ENCODE measurements at regions not wholly inside any gene's neighbourhood (a gene's known extent, or its start where the extent isn't known, plus 50 kb on each side); places are given as distances from the start of the nearest gene placed in this dataset.

DNA sequence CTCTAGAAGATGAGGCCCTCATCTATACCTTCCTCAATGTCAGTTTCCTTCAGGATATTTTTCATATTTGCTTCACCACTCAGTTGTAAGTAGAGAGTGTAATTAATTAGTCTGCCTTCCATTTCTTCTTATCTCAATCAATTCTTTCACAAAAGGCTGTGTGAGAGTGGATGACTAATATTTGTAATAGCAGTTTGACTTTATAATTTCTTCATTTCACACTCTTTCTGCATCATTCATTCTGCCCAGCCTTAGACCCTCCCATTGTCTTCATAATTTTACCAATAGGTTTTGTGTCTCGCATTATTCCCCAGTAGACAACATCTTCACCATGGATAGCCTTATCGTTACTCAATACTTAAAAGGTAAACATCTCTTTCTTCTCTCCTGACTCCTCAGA, 1239.3 kb upstream of the MAP3K7 start:
- Mint-ChIP-seq H3K4me1 (ENCODE audit: unreplicated experiment) (peaks cover 10% of the 10 kb centered on the region), H3K27ac (ENCODE audit: unreplicated experiment) (no peak overlapping the region), H3K9me3 (ENCODE audit: unreplicated experiment) (no peaks in the 10 kb centered on the region), H3K4me3 (ENCODE audit: unreplicated experiment) (no peak overlapping the region), H3K36me3 (ENCODE audit: unreplicated experiment) (no peaks in the 10 kb centered on the region), H3K27me3 (ENCODE audit: unreplicated experiment) (no peaks in the 10 kb centered on the region)
- TF ChIP-seq, protein P1, sequence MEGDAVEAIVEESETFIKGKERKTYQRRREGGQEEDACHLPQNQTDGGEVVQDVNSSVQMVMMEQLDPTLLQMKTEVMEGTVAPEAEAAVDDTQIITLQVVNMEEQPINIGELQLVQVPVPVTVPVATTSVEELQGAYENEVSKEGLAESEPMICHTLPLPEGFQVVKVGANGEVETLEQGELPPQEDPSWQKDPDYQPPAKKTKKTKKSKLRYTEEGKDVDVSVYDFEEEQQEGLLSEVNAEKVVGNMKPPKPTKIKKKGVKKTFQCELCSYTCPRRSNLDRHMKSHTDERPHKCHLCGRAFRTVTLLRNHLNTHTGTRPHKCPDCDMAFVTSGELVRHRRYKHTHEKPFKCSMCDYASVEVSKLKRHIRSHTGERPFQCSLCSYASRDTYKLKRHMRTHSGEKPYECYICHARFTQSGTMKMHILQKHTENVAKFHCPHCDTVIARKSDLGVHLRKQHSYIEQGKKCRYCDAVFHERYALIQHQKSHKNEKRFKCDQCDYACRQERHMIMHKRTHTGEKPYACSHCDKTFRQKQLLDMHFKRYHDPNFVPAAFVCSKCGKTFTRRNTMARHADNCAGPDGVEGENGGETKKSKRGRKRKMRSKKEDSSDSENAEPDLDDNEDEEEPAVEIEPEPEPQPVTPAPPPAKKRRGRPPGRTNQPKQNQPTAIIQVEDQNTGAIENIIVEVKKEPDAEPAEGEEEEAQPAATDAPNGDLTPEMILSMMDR (IDR thresholded peaks at IDR 0.05): no peak
- DNase-seq (ENCODE audit: extremely low spot score, unreplicated experiment): no peak

DNA sequence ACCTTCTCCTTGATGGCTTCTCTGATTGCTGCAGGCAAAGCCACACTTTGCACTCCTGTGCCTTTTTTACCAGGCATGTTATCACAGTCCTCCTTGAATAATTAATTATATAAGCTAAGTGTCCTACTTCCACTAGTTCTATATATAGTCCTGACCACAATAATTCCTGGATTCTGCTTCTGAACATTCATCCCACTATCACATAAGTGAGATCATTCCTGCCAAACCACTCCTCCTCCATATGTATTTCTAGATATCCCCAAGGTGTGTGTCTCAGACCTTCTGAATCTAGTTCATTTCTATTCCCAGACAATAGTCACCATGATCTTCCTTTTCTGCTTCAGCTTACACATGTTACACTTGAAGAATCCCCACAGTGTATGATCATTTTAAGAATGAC, 1237.5 kb upstream of the MAP3K7 start:
- H3K27me3 Mint-ChIP-seq (ENCODE audit: unreplicated experiment): no peaks in the 10 kb centered on the region
- H3K27ac Mint-ChIP-seq (ENCODE audit: unreplicated experiment): no peak overlapping the region
- no peak for DNase-seq (ENCODE audit: extremely low spot score, unreplicated experiment)
- H3K4me1 Mint-ChIP-seq (ENCODE audit: unreplicated experiment): peaks cover 10% of the 10 kb centered on the region
- H3K36me3 Mint-ChIP-seq (ENCODE audit: unreplicated experiment): no peaks in the 10 kb centered on the region
- TF ChIP-seq, protein P1 (IDR thresholded peaks at IDR 0.05): no peak
- H3K4me3 Mint-ChIP-seq (ENCODE audit: unreplicated experiment): no peak overlapping the region
- no peaks in the 10 kb centered on the region for H3K9me3 Mint-ChIP-seq (ENCODE audit: unreplicated experiment)

DNA sequence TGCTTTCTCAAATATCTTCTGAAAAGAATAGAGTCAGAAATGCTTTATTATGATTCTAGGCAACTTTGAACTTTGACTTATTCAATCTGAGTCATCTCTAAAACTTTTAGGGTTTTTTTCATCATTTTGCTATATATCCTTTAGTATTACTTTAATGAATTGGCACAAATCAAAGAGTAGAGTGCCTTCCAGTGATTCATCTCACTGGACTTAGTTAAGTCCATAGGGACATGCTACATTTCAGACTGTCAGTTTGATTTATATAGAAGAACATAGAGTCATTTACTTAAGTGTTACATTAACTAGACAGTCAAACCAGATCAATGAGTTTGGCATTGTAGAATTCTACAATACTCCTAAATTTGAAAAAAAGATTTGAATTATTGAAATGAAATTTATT, 1235.7 kb upstream of the MAP3K7 start:
- TF ChIP-seq, protein P1 (IDR thresholded peaks at IDR 0.05): no peak
- H3K9me3 Mint-ChIP-seq (ENCODE audit: unreplicated experiment): no peaks in the 10 kb centered on the region
- no peak for DNase-seq (ENCODE audit: extremely low spot score, unreplicated experiment)
- peaks cover 10% of the 10 kb centered on the region for H3K4me1 Mint-ChIP-seq (ENCODE audit: unreplicated experiment)
- no peak overlapping the region for H3K27ac Mint-ChIP-seq (ENCODE audit: unreplicated experiment)
- no peaks in the 10 kb centered on the region for H3K27me3 Mint-ChIP-seq (ENCODE audit: unreplicated experiment)
- no peaks in the 10 kb centered on the region for H3K36me3 Mint-ChIP-seq (ENCODE audit: unreplicated experiment)
- no peak overlapping the region for H3K4me3 Mint-ChIP-seq (ENCODE audit: unreplicated experiment)

DNA sequence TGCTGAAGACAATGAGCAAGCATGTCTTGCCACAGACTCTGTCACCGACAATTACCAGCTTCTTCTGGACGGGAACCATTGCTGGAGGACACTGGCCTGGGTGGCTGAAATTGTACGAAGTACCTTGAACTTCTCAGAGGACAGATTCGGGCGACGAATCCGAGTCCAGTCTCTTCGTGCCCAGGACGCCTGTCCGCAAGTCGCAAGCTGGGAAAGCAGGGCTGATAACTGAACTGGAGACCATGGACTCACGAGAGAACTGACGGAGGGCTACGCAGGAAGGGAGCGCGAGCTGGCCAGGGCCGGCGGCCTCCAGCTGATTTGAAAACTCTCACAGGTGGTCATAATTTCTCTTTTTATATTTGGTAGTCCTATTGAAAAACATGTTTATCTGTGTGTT, 1229.5 kb upstream of the MAP3K7 start:
- no peak overlapping the region for H3K4me3 Mint-ChIP-seq (ENCODE audit: unreplicated experiment)
- no peaks in the 10 kb centered on the region for H3K27me3 Mint-ChIP-seq (ENCODE audit: unreplicated experiment)
- DNase-seq (ENCODE audit: extremely low spot score, unreplicated experiment): no peak
- TF ChIP-seq, protein P1 (IDR thresholded peaks at IDR 0.05): no peak
- H3K27ac Mint-ChIP-seq (ENCODE audit: unreplicated experiment): no peak overlapping the region
- peaks cover 8% of the 10 kb centered on the region for H3K4me1 Mint-ChIP-seq (ENCODE audit: unreplicated experiment)
- H3K9me3 Mint-ChIP-seq (ENCODE audit: unreplicated experiment): no peaks in the 10 kb centered on the region
- peaks cover 2% of the 10 kb centered on the region for H3K36me3 Mint-ChIP-seq (ENCODE audit: unreplicated experiment)

DNA sequence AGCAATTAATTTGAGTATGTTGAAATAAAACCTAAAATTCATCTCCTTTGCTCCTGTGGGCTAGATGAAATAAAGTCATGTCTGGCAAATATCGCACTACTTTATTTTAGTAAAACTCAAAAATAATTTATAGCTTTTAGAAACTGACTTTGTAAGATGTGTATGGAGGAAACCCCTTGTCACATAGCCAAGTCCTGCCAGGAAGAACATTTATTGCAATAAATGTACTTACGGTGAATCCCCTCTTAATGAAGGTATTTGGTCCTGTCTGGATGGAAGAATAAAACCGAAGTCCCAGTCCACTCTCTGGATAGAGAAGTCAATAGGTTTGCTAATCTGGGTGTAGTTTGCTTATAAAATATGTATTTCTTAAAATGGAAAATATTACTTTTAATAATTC, 1226.8 kb upstream of the MAP3K7 start:
- peaks cover 23% of the 10 kb centered on the region for H3K4me1 Mint-ChIP-seq (ENCODE audit: unreplicated experiment)
- H3K27me3 Mint-ChIP-seq (ENCODE audit: unreplicated experiment): no peaks in the 10 kb centered on the region
- DNase-seq (ENCODE audit: extremely low spot score, unreplicated experiment): no peak
- peaks cover 2% of the 10 kb centered on the region for H3K36me3 Mint-ChIP-seq (ENCODE audit: unreplicated experiment)
- H3K27ac Mint-ChIP-seq (ENCODE audit: unreplicated experiment): no peak overlapping the region
- H3K9me3 Mint-ChIP-seq (ENCODE audit: unreplicated experiment): no peaks in the 10 kb centered on the region
- no peak overlapping the region for H3K4me3 Mint-ChIP-seq (ENCODE audit: unreplicated experiment)
- TF ChIP-seq, protein P1 (IDR thresholded peaks at IDR 0.05): no peak

All from osteocyte (in vitro differentiated cells).